H4 (cell line): ENCODE measurements at regions not wholly inside any gene's neighbourhood (a gene's known extent, or its start where the extent isn't known, plus 50 kb on each side); places are given as distances from the start of the nearest gene placed in this dataset.

Source experiments
- DNase-seq: peaks from one replicate; pipeline ENCODE4 v3.0.0-alpha.2; 2015; ENCODE audit warnings: low spot score

DNA sequence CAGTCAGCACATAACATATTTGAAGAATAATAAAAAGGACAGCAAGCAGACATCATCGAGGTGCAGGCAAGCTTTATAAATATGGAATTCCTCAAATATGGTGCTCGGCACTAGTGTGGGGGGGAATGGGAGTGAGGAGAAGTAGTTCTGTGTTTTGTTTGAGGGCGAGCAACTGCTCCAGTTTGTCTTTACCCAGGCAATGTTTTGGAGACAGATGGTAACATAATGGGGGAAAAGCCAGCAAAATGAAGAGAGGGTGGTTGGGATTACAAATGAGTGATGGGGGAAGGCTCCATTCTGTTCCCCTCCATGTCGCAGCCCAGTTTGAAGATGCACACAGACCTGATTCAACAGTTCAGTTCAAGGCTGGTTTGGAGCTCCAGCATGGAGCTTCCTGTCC lies 572.9 kb upstream of the DIPK2B start:
- DNase-seq: no peak

GRCh38 chrX:45771560-45772340 lies 571.1 kb upstream of the DIPK2B start:
- DNase-seq: peak; percentile 77

- DNase-seq: peak; percentile 96
Measured at GRCh38 chrX:45771114-45771513, 570.4 kb upstream of the DIPK2B start.

DNA sequence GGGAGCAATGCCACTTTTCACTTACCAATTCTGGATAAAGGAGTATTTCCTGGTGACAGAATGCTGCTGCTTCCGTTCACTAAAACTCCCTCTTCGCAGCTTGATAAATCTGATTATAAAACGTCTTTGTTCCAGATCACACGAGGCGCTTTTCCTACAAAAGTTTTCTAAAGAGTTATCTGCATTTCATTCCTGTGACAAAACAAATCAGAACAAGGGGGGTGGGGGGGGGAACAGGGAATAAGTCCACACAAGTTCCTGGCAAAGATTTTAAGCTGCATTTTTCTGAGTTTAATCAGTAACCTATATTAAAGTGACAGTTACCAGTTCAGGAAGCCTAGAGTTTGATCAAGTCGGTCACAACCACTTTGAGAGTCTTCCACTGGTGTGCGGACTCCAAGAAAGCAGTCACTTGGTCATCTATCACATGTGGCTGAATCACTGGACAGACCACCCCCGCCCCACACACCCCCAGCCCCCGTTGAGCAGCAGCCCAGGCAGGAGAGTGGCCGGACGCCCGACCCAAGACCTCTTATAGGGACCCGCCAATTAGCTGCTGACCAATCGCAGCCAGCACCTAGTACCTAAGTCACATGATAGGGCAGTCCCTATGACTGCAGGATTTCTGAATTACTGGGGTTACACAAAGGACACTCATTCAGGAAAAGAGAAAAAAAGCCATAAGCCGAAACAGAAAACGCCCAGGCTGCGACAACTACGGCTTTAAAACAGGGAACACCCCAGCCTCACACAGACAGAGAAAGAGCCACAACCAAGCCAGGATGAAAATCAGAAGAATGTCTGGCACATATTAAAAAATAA lies 569.3 kb upstream of the DIPK2B start:
- DNase-seq: peak; percentile 98

- DNase-seq: no peak
Measured at GRCh38 chrX:45768666-45769236, 568.1 kb upstream of the DIPK2B start.

- DNase-seq: peak; percentile 34
Measured at GRCh38 chrX:45766981-45767501, 566.4 kb upstream of the DIPK2B start.

- DNase-seq: no peak
Measured at GRCh38 chrX:45765767-45766166, 565.1 kb upstream of the DIPK2B start.

- DNase-seq: no peak
Measured at GRCh38 chrX:45765281-45765680, 564.6 kb upstream of the DIPK2B start.

DNA sequence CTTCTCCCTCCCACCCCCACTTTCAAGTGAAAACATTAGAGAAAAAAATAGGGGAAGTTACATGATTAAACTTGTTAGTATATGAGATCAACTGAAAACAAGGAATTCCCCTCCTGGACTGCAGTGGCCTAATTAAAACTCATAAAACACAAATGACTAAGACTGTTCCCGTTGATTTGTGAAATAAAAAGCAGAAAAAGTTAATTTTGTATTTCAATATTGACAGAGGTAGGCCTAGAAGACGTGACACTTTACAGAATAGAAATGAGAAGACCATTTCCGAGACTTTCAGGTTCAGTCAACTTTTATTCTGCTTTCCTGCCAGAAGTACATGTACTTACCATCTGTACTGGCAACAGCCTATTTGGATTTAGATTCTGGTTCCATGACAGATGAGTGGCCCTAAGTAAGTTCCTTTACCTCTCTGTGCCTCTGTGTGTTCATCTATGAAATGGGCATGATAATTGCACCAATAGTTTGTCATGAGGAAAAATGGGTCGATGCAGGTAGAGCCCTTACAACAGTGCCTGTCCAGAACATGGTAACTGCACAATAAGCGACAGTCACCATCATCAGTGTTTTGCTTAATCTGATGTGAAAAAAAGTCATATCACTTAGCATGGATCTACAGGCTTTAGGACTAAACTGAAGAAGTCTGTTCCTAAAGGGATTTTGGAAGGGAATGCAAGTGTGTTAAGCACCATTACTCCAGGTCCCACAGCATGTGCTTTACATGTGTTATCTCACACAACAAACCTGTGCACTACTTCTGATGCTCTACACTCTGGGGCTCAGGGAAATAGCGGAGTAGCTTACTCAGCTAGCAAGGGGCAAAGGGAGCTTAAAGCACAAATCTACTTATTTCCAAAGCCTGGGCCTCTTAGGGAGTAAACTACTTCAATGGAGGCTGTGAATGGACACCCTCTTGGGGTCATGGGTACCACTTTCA lies 562.3 kb upstream of the DIPK2B start:
- DNase-seq: no peak

DNA sequence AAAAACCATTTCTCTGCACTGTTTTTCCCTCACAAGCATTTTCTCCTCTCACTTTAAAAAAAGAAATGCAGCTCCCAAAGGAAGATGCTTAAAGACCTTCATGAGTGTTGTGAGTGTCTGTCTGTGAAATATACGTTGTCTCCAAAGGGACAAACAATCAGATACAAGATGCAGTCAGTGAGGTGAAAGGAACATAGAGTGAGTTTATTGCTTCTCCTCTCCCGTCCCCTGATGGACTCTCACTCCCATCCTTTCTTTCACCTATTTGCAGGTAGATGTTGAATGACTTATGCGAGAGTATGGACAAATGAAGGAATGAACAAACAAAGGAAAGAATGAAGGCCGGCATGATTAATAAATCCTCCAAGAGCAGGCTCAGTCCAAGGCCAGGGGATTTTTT lies 561.2 kb upstream of the DIPK2B start:
- DNase-seq: no peak

- no peak for DNase-seq
Measured at GRCh38 chrX:45760187-45760742, 559.6 kb upstream of the DIPK2B start.

GRCh38 chrX:45758738-45759397 lies 558.2 kb upstream of the DIPK2B start:
- DNase-seq: peak; percentile 24

- peak; percentile 93 for DNase-seq
Measured at GRCh38 chrX:45758319-45758718, 557.6 kb upstream of the DIPK2B start.

- DNase-seq: no peak
Measured at GRCh38 chrX:45757272-45757671, 556.6 kb upstream of the DIPK2B start.

GRCh38 chrX:45756557-45756956 lies 555.9 kb upstream of the DIPK2B start:
- DNase-seq: peak; percentile 74

GRCh38 chrX:45755703-45756102 lies 555.0 kb upstream of the DIPK2B start:
- DNase-seq: no peak

GRCh38 chrX:45751156-45751555 lies 550.5 kb upstream of the DIPK2B start:
- no peak for DNase-seq

DNA sequence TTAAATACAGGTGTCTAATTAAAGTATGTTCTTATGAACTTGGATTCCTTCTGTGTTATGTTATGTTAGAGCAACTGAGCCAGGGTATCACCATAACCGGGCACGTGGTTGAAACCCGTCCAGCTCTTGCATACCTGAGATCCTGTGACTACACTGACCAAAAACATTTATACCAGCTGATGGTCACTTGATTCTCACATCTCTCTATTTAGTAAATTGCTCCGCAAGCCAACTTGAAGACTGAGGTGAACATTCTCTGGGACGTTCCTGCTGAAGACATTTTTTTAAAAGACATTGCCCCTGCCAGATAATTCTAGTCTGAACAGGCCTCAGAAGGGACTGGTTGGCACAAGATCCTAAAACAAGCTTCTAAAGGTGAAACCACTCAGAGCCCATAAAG lies 550.0 kb upstream of the DIPK2B start:
- DNase-seq: no peak

DNA sequence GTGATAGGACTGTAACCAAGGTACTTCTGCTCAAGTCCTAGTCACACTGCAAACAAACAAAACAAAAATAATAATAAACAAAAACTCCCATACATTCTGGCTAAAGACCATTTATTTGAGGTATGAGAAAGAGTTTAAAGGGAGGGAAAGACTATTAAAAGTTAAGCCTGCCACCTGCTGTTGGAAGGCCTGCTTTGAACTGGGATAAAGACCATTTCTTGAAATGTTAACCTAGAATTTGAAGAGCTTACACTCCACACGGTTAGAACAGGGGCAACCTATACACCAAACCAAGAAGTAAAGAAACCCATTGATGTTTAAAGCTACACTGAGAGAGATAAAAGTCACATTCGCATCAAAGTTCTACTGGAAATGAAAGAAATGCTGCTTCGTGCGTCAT lies 548.7 kb upstream of the DIPK2B start:
- peak; percentile 28 for DNase-seq

- DNase-seq: no peak
Measured at GRCh38 chrX:45748369-45748774, 547.7 kb upstream of the DIPK2B start.

DNA sequence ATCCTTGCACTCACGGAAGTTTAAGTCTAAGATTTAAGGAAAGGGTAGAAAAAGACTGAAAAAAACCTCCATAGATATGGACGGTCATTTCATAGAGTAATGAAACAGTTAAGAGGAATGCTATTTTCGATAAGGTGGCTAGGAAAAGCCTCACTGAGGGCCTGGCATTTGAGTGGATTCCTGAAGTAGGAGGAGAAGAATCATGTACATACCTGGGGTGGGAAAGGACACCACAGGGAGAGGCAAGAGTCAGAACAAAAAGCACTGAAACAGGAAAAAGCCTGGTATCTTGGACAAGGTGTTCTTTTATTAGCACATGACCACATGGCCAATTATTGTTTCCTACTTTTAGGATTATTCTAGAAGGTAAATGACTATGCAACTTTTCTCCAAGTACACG lies 547.2 kb upstream of the DIPK2B start:
- no peak for DNase-seq
